ENCODE measurements at regions not wholly inside any gene's neighbourhood (a gene's known extent, or its start where the extent isn't known, plus 50 kb on each side); places are given as distances from the start of the nearest gene placed in this dataset.

- no peak for TF ChIP-seq CTCF (IDR thresholded peaks at IDR 0.05; ENCODE audit: insufficient read depth, low read depth, low read length)
- CTCF ChIA-PET = interaction anchor here (1.8 kb wide), 1 partner anchor 287 kb away, joined by 4 read pairs; no protein-coding TSS in a partner anchor
- Histone ChIP-seq H3K27me3 (ENCODE audit: control insufficient read depth, insufficient read depth, low read length) (no peaks in the 10 kb centered on the region), H3K4me3 (ENCODE audit: low read depth, low read length) (no peak overlapping the region), H3K36me3 (ENCODE audit: control insufficient read depth, insufficient read depth, low read length) (no peaks in the 10 kb centered on the region)
- no peak for DNase-seq (ENCODE audit: low read depth)
- POLR2A ChIA-PET = no interaction called here
Observed at GRCh38 chr12:41736436-41736835, 408.2 kb downstream of the GXYLT1 start.

- POLR2A ChIA-PET = no interaction called here
- CTCF ChIA-PET = no interaction called here
- Histone ChIP-seq H3K36me3 (ENCODE audit: control insufficient read depth, insufficient read depth, low read length) (no peaks in the 10 kb centered on the region), H3K27me3 (ENCODE audit: control insufficient read depth, insufficient read depth, low read length) (no peaks in the 10 kb centered on the region), H3K4me3 (ENCODE audit: low read depth, low read length) (no peak overlapping the region)
- DNase-seq (ENCODE audit: low read depth) = no peak
- no peak for TF ChIP-seq CTCF (IDR thresholded peaks at IDR 0.05; ENCODE audit: insufficient read depth, low read depth, low read length)
Observed at GRCh38 chr12:41731691-41732090, 413.0 kb downstream of the GXYLT1 start.

- ChIA-PET POLR2A (no interaction called here), CTCF (no interaction called here)
- H3K27me3 ChIP-seq (ENCODE audit: control insufficient read depth, insufficient read depth, low read length) = no peaks in the 10 kb centered on the region
- no peaks in the 10 kb centered on the region for H3K36me3 ChIP-seq (ENCODE audit: control insufficient read depth, insufficient read depth, low read length)
- TF ChIP-seq CTCF (IDR thresholded peaks at IDR 0.05; ENCODE audit: insufficient read depth, low read depth, low read length) = no peak
- no peak overlapping the region for H3K4me3 ChIP-seq (ENCODE audit: low read depth, low read length)
- DNase-seq (ENCODE audit: low read depth) = no peak
Observed at GRCh38 chr12:41731061-41731460, 413.6 kb downstream of the GXYLT1 start.

GRCh38 chr12:41724216-41724615, 420.5 kb downstream of the GXYLT1 start:
- TF ChIP-seq CTCF (IDR thresholded peaks at IDR 0.05; ENCODE audit: insufficient read depth, low read depth, low read length) = no peak
- POLR2A ChIA-PET = no interaction called here
- no peak overlapping the region for H3K4me3 ChIP-seq (ENCODE audit: low read depth, low read length)
- CTCF ChIA-PET = interaction anchor here (1.6 kb wide), 1 partner anchor 300 kb away, joined by 6 read pairs; no protein-coding TSS in a partner anchor
- H3K36me3 ChIP-seq (ENCODE audit: control insufficient read depth, insufficient read depth, low read length) = no peaks in the 10 kb centered on the region
- DNase-seq (ENCODE audit: low read depth) = no peak
- H3K27me3 ChIP-seq (ENCODE audit: control insufficient read depth, insufficient read depth, low read length) = no peaks in the 10 kb centered on the region

- no peak for DNase-seq (ENCODE audit: low read depth)
- TF ChIP-seq CTCF (IDR thresholded peaks at IDR 0.05; ENCODE audit: insufficient read depth, low read depth, low read length) = no peak
- ChIA-PET POLR2A (no interaction called here), CTCF (no interaction called here)
- Histone ChIP-seq H3K36me3 (ENCODE audit: control insufficient read depth, insufficient read depth, low read length) (no peaks in the 10 kb centered on the region), H3K4me3 (ENCODE audit: low read depth, low read length) (no peak overlapping the region), H3K27me3 (ENCODE audit: control insufficient read depth, insufficient read depth, low read length) (no peaks in the 10 kb centered on the region)
Observed at GRCh38 chr12:41719214-41719613, 425.5 kb downstream of the GXYLT1 start.
